ENCODE measurements at regions not wholly inside any gene's neighbourhood (a gene's known extent, or its start where the extent isn't known, plus 50 kb on each side); places are given as distances from the start of the nearest gene placed in this dataset.

GRCh38 chr16:35319536-35320192 is 1860.3 kb downstream of the TP53TG3F start:
- ATAC-seq (no peak), DNase-seq (ENCODE audit: low spot score) (no peak)
- intact Hi-C loops (cut with DNase I): no loop called here

- ATAC-seq: no peak
- intact Hi-C loops (cut with DNase I): no loop called here
These were observed 1866.5 kb downstream of the TP53TG3F start for GRCh38 chr16:35325936-35326335.

DNA sequence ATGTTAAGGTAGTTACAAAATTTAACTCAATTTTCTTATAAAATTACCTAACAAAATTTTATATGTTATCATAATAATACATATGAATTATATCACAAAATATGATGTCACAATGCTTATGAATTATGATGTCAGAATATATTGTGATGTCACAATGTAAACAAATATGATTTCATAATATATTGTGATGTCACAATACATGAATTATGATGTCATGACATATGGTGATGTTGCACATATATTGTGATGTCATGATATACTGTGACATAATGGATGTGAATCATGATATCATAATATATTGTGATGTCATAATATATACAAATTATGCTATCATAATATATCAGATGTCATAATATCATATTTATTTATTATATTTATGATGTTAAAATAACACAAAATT is 1879.9 kb downstream of the TP53TG3F start:
- intact Hi-C loops (cut with DNase I): no loop called here
- ATAC-seq: no peak

More at GRCh38 chr16:35325936-35326335, 1866.5 kb downstream of the TP53TG3F start:
- DNase-seq (ENCODE audit: low spot score): no peak

DNA sequence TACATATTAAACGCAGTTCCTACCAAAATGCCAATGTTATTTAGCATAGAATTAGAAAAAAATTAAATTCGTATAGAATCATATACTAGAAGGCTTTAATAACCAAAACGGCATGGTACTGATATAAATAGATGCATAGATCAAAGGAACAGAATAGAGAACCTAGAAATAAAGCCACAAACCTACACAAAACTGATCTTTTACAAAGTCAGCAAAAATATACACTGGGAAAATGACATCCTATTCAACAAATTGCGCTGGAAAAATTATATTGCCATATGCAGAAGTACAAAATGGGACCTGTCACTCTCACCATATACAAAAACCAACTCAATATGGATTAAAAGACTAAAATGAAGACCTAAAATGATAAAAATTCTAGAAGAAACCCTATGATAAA is 1882.6 kb downstream of the TP53TG3F start:
- intact Hi-C loops (cut with DNase I): no loop called here
- ATAC-seq: no peak
- DNase-seq (ENCODE audit: low spot score): no peak

More for the DNA sequence above, 1879.9 kb downstream of the TP53TG3F start:
- no peak for DNase-seq (ENCODE audit: low spot score)

DNA sequence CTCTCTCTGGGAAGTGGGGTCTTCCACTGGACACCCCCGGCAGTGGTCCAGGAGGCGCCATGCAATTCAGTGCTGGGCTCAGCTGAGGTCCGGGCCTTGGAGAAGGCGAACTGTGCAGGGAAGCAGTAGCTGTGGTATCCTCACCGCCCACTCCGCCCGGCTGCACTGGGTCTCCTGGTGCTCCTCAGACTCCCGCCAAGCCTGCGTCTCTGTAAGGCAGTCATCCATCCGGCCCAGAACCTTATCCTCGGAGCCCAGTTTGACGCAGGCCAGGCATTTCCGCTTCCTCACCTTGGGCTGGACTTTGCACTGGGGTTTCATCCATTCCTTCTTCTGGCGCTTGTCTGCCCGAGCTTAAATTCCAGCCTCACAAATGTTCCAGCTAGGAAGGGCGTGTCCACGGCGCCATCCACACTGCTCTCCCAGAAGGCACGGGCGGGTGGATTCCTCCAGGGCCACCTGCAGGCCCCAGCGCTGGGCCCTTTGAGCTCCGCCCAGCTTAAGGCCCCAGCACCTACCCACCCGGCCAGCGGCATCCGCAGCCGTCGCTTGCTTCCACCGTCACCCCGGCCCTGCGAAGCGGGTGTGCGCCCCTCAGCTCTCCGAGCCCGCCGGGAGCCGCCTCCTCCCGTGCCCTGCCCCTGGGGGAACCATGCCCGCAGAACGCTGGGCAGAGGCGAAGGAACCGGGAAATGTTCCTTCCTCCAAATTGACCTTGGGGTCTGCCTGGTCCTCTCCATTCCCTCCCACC is 1884.8 kb downstream of the TP53TG3F start:
- ATAC-seq (no peak), DNase-seq (ENCODE audit: low spot score) (no peak)
- intact Hi-C loops (cut with DNase I): no loop called here

DNA sequence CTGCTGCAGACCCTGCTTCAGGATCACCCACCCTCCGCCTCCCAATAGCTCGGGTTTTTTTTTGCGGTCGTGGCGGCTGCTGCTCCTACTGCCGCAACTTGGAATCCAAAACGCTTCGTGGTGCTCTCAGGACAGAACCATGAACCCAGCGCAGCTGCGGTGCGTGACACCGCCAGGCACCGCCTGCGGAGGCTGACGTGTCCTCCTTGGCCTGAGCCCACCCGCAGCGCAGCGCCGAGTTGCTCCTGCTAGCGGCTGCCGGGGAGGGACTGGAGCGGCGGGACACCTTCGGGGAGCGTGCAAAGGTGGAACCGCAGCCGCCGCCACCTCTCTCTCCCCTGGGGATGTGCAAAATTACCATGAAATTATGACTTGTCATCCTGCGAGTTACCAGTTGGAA is 1893.0 kb downstream of the TP53TG3F start:
- intact Hi-C loops (cut with DNase I): no loop called here

GRCh38 chr16:35363510-35363909 is 1904.1 kb downstream of the TP53TG3F start:
- no peak for ATAC-seq

More for the DNA sequence above, 1893.0 kb downstream of the TP53TG3F start:
- ATAC-seq: no peak
- no peak for DNase-seq (ENCODE audit: low spot score)

DNA sequence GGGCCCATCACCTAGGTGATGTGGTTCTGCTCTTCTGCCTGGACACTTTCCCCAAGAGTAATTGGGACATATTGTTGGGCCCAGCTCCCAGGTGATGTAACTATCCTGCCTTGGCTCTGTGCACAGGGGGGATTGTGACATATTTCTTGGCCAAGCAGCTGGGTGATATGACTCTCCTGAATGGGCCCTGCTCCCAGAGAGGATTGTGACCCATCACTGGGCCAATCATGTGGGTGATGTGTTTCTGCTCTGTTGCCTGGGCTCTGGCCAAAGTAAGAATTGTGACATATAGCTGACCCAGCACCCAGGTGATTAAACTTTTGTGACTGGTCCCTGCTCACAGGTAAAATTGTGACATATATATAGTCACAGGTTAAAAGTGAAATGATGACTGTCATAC is 1904.9 kb downstream of the TP53TG3F start:
- intact Hi-C loops (cut with DNase I): no loop called here
- DNase-seq (ENCODE audit: low spot score): no peak
- no peak for ATAC-seq

More at GRCh38 chr16:35363510-35363909, 1904.1 kb downstream of the TP53TG3F start:
- intact Hi-C loops (cut with DNase I): no loop called here
- no peak for DNase-seq (ENCODE audit: low spot score)

- intact Hi-C loops (cut with DNase I): no loop called here
- DNase-seq (ENCODE audit: low spot score) (no peak), ATAC-seq (no peak)
These were observed 1906.3 kb downstream of the TP53TG3F start for GRCh38 chr16:35365675-35366074.

DNA sequence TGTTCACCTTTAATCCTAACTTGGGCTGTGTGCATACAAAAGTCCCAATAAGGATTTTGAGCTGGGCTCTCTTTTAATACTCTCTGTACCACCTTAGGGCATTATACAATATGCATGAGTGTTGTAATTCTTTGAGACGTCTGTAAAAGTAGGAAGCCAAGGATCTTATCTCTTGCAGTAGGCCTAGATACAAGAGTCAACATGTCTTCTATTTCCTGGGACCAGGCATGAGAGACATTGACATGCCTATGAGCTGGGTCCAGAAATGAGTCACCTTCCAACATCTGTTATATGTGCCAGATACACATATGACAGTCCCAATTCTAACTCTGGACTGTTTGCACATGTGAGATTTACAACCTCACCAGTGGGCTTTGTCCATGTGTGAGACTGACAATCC is 1911.2 kb downstream of the TP53TG3F start:
- intact Hi-C loops (cut with DNase I): no loop called here
- ATAC-seq: no peak
- DNase-seq (ENCODE audit: low spot score): no peak

- intact Hi-C loops (cut with DNase I): no loop called here
- no peak for ATAC-seq
- DNase-seq (ENCODE audit: low spot score): no peak
These were observed 1917.7 kb downstream of the TP53TG3F start for GRCh38 chr16:35377142-35377541.

- DNase-seq (ENCODE audit: low spot score): no peak
- intact Hi-C loops (cut with DNase I): no loop called here
- ATAC-seq: no peak
These were observed 1927.2 kb downstream of the TP53TG3F start for GRCh38 chr16:35386619-35387018.

GRCh38 chr16:35391328-35391727 is 1931.9 kb downstream of the TP53TG3F start:
- DNase-seq (ENCODE audit: low spot score) (no peak), ATAC-seq (no peak)
- intact Hi-C loops (cut with DNase I): no loop called here

- intact Hi-C loops (cut with DNase I): no loop called here
- no peak for ATAC-seq
- DNase-seq (ENCODE audit: low spot score): no peak
These were observed 1938.8 kb downstream of the TP53TG3F start for GRCh38 chr16:35398180-35398579.

DNA sequence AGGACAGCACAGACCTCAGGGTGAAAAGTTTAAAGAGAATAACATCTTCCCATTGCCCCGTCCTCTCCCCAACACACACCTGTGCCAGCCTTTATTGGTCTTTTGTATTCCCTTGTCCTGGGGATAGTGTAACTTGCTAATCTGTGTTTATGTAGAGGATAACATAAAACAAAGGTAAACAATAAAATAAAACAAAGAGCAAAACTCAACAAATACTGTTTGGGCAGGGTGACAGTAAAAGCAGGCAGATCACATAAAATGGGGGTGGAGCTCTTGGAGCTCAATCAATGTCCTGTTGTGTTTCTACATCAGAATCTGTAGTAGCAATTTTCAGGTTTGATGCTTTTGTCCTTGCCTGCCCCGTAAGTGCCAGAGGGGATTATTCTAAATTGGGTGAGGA is 1939.7 kb downstream of the TP53TG3F start:
- ATAC-seq (no peak), DNase-seq (ENCODE audit: low spot score) (no peak)
- intact Hi-C loops (cut with DNase I): no loop called here

GRCh38 chr16:35404273-35404672 is 1944.9 kb downstream of the TP53TG3F start:
- no peak for DNase-seq (ENCODE audit: low spot score)
- intact Hi-C loops (cut with DNase I): no loop called here
- no peak for ATAC-seq

DNA sequence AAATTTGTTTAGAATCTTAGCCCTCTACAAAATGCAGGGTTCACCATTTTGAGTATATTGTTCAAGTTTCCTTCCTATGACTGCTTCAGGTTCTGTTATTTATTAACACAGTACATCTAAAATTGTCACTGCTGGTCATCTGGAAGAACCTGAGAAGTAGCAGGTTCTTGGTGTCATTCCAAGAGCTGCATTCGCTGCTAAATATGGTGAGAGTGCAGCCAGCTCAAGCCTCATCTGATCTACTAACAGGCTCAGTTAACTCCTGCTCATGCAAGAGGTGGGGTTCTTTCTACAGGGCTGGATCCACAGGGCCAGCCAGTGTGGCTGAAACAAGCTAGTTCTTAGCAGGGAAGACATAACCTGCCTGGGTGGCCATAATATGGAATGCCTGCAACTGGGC is 1946.1 kb downstream of the TP53TG3F start:
- intact Hi-C loops (cut with DNase I): no loop called here
- ATAC-seq (no peak), DNase-seq (ENCODE audit: low spot score) (no peak)

DNA sequence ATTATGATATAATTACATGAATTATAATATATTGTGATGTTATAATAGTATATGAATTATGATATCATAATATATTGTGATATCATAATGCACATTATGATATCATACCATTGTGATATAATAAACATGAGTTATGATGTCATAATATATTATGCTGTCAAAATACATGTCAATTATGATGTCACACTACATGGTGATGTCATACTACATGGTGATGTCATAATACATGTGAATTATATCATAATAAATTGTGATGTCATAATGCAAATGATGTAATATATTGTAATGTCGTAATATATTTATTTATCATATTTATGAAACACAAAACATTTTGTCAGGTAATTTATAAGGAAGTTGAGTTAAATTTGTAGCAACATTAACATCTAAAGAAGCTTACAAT is 1950.1 kb downstream of the TP53TG3F start:
- DNase-seq (ENCODE audit: low spot score): no peak
- no peak for ATAC-seq
- intact Hi-C loops (cut with DNase I): no loop called here

DNA sequence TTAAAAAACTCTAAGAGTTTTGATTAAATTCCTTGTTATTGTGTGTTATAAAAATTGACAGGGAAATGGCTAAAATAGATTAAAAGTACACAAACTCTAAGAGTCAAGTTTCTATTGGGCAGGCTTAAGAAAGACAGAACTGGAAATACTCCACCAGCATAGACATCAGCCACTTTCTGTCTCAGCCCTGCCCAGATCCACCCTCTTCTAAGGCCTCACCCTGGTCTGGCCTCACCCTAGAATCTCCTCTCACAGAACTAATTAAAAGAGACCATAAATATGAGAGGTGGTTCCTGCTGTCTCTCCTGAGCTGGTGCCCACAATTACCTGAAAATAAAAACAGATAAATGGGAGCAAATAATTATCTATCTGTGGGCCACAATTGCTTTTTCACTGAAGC is 1951.0 kb downstream of the TP53TG3F start:
- intact Hi-C loops (cut with DNase I): no loop called here
- ATAC-seq (no peak), DNase-seq (ENCODE audit: low spot score) (no peak)

DNA sequence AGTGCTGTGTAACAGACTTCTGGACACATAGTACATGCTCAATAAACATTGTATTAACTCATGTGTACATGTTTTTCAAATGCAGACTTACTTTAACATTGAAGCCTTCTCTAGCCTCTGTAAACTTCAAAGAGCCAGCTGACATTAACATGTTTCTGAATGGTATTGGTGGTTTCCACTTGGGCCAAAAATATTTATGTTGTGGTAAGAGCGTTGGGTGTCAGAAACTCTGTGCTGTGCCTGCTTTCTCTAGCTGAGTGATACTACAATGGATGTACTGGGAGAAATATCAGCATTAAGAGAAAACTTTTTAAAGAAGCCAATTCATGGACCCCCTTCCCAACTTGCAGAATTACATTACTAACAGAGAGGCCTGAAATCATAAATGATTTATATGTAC is 1951.7 kb downstream of the TP53TG3F start:
- DNase-seq (ENCODE audit: low spot score) (no peak), ATAC-seq (no peak)
- intact Hi-C loops (cut with DNase I): no loop called here

DNA sequence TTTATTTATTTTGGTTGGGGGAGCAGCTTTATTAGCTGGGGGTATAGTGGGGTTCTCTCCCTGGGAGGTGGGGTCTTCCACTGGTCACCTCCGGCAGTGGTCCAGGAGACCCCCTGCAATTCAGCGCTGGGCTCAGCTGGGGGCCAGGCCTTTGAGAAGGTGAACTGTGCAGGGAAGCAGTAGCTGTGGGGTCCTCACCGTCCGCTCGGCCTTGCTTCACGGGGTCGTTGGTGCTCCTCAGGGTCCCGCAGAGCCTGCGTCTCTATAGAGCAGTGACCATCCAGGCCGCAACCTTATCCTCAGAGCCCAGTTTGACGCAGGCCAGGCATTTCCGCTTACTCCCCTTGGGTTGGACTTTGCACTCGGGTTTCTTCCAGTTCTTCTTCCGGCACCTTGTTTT is 1954.7 kb downstream of the TP53TG3F start:
- intact Hi-C loops (cut with DNase I): no loop called here
- ATAC-seq (no peak), DNase-seq (ENCODE audit: low spot score) (no peak)
